ENCODE measurements at regions not wholly inside any gene's neighbourhood (a gene's known extent, or its start where the extent isn't known, plus 50 kb on each side); places are given as distances from the start of the nearest gene placed in this dataset.

- TF ChIP-seq REST (IDR thresholded peaks at IDR 0.05; ENCODE audit: unreplicated experiment), result no peak
- TF ChIP-seq CTCF (conservative IDR thresholded peaks at IDR 0.05; ENCODE audit: low read depth in 2 of 2), result peak; percentile 27 to 33
- TF ChIP-seq NANOG (IDR thresholded peaks at IDR 0.05; ENCODE audit: borderline replicate concordance), result no peak
- TF ChIP-seq POLR2AphosphoS5 (IDR thresholded peaks at IDR 0.05; ENCODE audit: low read depth), result no peak
- TF ChIP-seq EZH2 (IDR thresholded peaks at IDR 0.05; ENCODE audit: low read depth, unreplicated experiment), result no peak
- no peak for TF ChIP-seq CREB1 (CRISPR knock-in tag; IDR thresholded peaks at IDR 0.05; ENCODE audit: low read depth)
- no peak for TF ChIP-seq JUNB (IDR thresholded peaks at IDR 0.05; ENCODE audit: unreplicated experiment)
- TF ChIP-seq EZH2phosphoT487 (IDR thresholded peaks at IDR 0.05; ENCODE audit: unreplicated experiment), result no peak
- TF ChIP-seq ZNF114 (CRISPR knock-in tag; IDR thresholded peaks at IDR 0.05), result no peak
- no peak for TF ChIP-seq ETS1 (IDR thresholded peaks at IDR 0.05)
Observed at GRCh38 chr6:105500693-105501092, 97.8 kb upstream of the PREP start.
